ENCODE measurements at regions not wholly inside any gene's neighbourhood (a gene's known extent, or its start where the extent isn't known, plus 50 kb on each side); places are given as distances from the start of the nearest gene placed in this dataset.

DNA sequence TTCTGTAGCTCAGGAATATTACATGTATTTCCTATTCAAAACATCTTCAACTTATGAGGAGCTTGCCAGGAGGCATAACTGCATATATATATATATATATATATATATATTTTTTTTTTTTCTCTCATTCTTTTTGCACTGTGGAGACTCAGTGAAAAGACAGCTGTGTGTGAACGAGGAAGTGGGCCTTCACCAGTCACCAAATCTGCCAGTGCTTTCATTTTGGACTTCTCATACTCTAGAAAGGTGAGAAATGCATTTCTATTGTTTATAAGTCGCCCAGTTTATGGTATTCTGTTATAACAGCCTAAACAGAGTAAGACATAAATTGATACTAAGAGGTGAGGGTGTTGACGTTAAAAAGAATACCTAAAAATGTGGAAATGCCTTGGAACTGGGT is 710.6 kb downstream of the TRAM1L1 start:
- no peak for TF ChIP-seq FOXM1 (IDR thresholded peaks at IDR 0.05; ENCODE audit: borderline replicate concordance, low read depth)
- TF ChIP-seq TAF1 (IDR thresholded peaks at IDR 0.05; ENCODE audit: low read depth): no peak
- no peak for TF ChIP-seq EGR1 (IDR thresholded peaks at IDR 0.05)
- no peak for TF ChIP-seq CREB1 (IDR thresholded peaks at IDR 0.05; ENCODE audit: low read depth)
- no peak for TF ChIP-seq TEAD4 (IDR thresholded peaks at IDR 0.05)
- TF ChIP-seq, protein P1, sequence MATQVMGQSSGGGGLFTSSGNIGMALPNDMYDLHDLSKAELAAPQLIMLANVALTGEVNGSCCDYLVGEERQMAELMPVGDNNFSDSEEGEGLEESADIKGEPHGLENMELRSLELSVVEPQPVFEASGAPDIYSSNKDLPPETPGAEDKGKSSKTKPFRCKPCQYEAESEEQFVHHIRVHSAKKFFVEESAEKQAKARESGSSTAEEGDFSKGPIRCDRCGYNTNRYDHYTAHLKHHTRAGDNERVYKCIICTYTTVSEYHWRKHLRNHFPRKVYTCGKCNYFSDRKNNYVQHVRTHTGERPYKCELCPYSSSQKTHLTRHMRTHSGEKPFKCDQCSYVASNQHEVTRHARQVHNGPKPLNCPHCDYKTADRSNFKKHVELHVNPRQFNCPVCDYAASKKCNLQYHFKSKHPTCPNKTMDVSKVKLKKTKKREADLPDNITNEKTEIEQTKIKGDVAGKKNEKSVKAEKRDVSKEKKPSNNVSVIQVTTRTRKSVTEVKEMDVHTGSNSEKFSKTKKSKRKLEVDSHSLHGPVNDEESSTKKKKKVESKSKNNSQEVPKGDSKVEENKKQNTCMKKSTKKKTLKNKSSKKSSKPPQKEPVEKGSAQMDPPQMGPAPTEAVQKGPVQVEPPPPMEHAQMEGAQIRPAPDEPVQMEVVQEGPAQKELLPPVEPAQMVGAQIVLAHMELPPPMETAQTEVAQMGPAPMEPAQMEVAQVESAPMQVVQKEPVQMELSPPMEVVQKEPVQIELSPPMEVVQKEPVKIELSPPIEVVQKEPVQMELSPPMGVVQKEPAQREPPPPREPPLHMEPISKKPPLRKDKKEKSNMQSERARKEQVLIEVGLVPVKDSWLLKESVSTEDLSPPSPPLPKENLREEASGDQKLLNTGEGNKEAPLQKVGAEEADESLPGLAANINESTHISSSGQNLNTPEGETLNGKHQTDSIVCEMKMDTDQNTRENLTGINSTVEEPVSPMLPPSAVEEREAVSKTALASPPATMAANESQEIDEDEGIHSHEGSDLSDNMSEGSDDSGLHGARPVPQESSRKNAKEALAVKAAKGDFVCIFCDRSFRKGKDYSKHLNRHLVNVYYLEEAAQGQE (IDR thresholded peaks at IDR 0.05; ENCODE audit: low read depth): no peak
- TF ChIP-seq, protein P2, sequence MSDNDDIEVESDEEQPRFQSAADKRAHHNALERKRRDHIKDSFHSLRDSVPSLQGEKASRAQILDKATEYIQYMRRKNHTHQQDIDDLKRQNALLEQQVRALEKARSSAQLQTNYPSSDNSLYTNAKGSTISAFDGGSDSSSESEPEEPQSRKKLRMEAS (IDR thresholded peaks at IDR 0.05): no peak
- TF ChIP-seq ZBTB7A (IDR thresholded peaks at IDR 0.05; ENCODE audit: low read depth): no peak
- TF ChIP-seq YY1 (IDR thresholded peaks at IDR 0.05; ENCODE audit: low read depth): no peak
- TF ChIP-seq, protein P3, sequence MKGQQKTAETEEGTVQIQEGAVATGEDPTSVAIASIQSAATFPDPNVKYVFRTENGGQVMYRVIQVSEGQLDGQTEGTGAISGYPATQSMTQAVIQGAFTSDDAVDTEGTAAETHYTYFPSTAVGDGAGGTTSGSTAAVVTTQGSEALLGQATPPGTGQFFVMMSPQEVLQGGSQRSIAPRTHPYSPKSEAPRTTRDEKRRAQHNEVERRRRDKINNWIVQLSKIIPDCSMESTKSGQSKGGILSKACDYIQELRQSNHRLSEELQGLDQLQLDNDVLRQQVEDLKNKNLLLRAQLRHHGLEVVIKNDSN (IDR thresholded peaks at IDR 0.05): no peak
- no peak for TF ChIP-seq EP300 (IDR thresholded peaks at IDR 0.05; ENCODE audit: borderline replicate concordance)
- no peak for TF ChIP-seq RAD21 (IDR thresholded peaks at IDR 0.05; ENCODE audit: low read depth)
- no peak for TF ChIP-seq NFIC (IDR thresholded peaks at IDR 0.05)
- no peak for TF ChIP-seq CEBPB (IDR thresholded peaks at IDR 0.05)
